ENCODE measurements at regions not wholly inside any gene's neighbourhood (a gene's known extent, or its start where the extent isn't known, plus 50 kb on each side); places are given as distances from the start of the nearest gene placed in this dataset.

DNA sequence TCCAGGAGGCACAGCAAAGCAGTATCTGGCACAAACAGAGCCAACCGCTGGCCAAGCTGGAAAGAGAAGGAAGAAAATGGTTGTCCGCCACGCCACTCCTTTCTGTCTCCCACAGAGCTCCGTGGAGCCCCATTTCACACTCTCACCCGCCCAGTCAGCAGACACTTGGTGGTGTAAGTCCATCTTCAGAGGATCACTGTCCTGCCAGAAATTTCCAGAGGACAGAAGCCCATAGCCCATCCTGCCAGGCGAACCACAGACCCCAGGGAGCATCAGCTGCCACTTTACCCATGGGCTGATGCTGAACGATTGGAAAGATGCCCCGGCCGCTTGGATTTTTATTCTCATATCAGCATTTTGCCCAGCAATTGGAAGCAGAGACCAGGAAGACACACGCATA, 144.7 kb upstream of the LYZL2 start:
- no peak for TF ChIP-seq POLR2AphosphoS5 (IDR thresholded peaks at IDR 0.05; ENCODE audit: low read depth)
- H3K27me3 ChIP-seq (ENCODE audit: insufficient read depth, poor library complexity, severe bottlenecking) = no peaks in the 10 kb centered on the region
- no peak overlapping the region for H3K4me3 ChIP-seq (replicated peaks; ENCODE audit: insufficient read depth, low read length)
- H3K27ac ChIP-seq (replicated peaks) = no peak overlapping the region
- DNase-seq (ENCODE audit: low read depth in 1 of 2, low spot score in 1 of 2) = no peak

DNA sequence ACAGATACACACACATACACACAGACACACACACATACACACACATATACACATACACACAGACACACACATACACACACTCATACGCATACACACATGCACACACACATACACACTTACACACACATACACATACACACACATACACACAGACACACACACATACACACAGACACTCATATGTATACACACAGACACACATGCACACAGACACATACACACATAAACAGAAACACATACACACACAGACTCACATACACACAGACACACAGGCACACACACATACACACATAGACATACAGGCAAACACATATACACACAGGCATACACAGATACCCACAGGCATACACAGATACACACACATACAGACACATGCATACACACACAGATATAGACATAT, 143.9 kb upstream of the LYZL2 start:
- H3K27me3 ChIP-seq (ENCODE audit: insufficient read depth, poor library complexity, severe bottlenecking) = no peaks in the 10 kb centered on the region
- no peak overlapping the region for H3K27ac ChIP-seq (replicated peaks)
- H3K4me3 ChIP-seq (replicated peaks; ENCODE audit: insufficient read depth, low read length) = no peak overlapping the region
- no peak for TF ChIP-seq SPI1 (IDR thresholded peaks at IDR 0.05; ENCODE audit: borderline replicate concordance, low read depth)
- no peak for TF ChIP-seq GABPA (IDR thresholded peaks at IDR 0.05; ENCODE audit: low read depth)
- TF ChIP-seq, protein P1, sequence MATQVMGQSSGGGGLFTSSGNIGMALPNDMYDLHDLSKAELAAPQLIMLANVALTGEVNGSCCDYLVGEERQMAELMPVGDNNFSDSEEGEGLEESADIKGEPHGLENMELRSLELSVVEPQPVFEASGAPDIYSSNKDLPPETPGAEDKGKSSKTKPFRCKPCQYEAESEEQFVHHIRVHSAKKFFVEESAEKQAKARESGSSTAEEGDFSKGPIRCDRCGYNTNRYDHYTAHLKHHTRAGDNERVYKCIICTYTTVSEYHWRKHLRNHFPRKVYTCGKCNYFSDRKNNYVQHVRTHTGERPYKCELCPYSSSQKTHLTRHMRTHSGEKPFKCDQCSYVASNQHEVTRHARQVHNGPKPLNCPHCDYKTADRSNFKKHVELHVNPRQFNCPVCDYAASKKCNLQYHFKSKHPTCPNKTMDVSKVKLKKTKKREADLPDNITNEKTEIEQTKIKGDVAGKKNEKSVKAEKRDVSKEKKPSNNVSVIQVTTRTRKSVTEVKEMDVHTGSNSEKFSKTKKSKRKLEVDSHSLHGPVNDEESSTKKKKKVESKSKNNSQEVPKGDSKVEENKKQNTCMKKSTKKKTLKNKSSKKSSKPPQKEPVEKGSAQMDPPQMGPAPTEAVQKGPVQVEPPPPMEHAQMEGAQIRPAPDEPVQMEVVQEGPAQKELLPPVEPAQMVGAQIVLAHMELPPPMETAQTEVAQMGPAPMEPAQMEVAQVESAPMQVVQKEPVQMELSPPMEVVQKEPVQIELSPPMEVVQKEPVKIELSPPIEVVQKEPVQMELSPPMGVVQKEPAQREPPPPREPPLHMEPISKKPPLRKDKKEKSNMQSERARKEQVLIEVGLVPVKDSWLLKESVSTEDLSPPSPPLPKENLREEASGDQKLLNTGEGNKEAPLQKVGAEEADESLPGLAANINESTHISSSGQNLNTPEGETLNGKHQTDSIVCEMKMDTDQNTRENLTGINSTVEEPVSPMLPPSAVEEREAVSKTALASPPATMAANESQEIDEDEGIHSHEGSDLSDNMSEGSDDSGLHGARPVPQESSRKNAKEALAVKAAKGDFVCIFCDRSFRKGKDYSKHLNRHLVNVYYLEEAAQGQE (IDR thresholded peaks at IDR 0.05; ENCODE audit: insufficient replicate concordance, low read depth) = no peak
- no peak for TF ChIP-seq POLR2AphosphoS5 (IDR thresholded peaks at IDR 0.05; ENCODE audit: low read depth)
- TF ChIP-seq, protein P2, sequence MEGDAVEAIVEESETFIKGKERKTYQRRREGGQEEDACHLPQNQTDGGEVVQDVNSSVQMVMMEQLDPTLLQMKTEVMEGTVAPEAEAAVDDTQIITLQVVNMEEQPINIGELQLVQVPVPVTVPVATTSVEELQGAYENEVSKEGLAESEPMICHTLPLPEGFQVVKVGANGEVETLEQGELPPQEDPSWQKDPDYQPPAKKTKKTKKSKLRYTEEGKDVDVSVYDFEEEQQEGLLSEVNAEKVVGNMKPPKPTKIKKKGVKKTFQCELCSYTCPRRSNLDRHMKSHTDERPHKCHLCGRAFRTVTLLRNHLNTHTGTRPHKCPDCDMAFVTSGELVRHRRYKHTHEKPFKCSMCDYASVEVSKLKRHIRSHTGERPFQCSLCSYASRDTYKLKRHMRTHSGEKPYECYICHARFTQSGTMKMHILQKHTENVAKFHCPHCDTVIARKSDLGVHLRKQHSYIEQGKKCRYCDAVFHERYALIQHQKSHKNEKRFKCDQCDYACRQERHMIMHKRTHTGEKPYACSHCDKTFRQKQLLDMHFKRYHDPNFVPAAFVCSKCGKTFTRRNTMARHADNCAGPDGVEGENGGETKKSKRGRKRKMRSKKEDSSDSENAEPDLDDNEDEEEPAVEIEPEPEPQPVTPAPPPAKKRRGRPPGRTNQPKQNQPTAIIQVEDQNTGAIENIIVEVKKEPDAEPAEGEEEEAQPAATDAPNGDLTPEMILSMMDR (IDR thresholded peaks at IDR 0.05; ENCODE audit: insufficient read depth, low read length) = no peak
- DNase-seq (ENCODE audit: low read depth in 1 of 2, low spot score in 1 of 2) = no peak

DNA sequence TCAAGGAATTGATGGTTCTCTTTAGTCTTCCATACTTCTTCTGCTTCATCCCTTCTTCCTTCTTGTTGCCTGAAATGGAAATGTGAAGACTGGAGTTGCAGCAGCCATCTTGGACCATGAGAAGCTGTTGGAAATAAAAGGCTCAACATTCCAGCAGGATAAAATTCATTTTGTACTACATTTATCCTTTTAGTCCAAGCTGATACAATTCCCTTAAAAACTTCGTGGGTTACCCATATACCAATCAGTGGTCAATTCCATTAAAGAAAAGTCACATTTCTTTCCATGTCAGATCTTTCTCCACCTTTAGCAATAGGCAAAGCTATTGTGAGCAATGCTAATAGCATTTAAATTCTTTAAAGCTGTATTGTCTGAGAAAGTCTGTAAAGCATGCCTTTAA, 141.3 kb upstream of the LYZL2 start:
- TF ChIP-seq, protein P2 (IDR thresholded peaks at IDR 0.05; ENCODE audit: insufficient read depth, low read length) = no peak
- TF ChIP-seq POLR2AphosphoS5 (IDR thresholded peaks at IDR 0.05; ENCODE audit: low read depth) (no peak), GABPA (IDR thresholded peaks at IDR 0.05; ENCODE audit: low read depth) (no peak), SPI1 (IDR thresholded peaks at IDR 0.05; ENCODE audit: borderline replicate concordance, low read depth) (no peak)
- TF ChIP-seq, protein P1 (IDR thresholded peaks at IDR 0.05; ENCODE audit: insufficient replicate concordance, low read depth) = no peak
- no peaks in the 10 kb centered on the region for H3K27me3 ChIP-seq (ENCODE audit: insufficient read depth, poor library complexity, severe bottlenecking)
- no peak overlapping the region for H3K27ac ChIP-seq (replicated peaks)
- DNase-seq (ENCODE audit: low read depth in 1 of 2, low spot score in 1 of 2) = no peak
- no peak overlapping the region for H3K4me3 ChIP-seq (replicated peaks; ENCODE audit: insufficient read depth, low read length)

DNA sequence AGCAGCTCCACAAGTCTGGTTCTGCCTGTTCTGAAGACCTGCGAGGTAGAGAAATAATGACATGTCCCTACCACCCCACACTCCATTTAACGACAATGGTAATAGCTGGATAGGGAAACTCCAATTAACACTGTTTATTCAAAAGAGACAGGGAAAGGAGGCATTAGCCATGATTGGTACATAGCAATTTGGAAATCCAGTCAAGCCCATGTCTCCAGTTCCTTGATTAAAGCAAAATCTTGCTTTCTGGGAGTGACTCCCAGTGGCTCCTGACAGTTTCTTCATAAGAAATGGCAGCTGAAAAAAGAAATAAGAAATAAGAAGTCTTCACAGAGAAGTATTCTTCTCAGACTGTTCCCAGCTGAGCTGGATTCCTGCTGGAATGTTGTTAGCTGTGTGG, 140.7 kb upstream of the LYZL2 start:
- Histone ChIP-seq H3K27ac (replicated peaks) (no peak overlapping the region), H3K4me3 (replicated peaks; ENCODE audit: insufficient read depth, low read length) (no peak overlapping the region), H3K27me3 (ENCODE audit: insufficient read depth, poor library complexity, severe bottlenecking) (no peaks in the 10 kb centered on the region)
- TF ChIP-seq SPI1 (IDR thresholded peaks at IDR 0.05; ENCODE audit: borderline replicate concordance, low read depth) (no peak), POLR2AphosphoS5 (IDR thresholded peaks at IDR 0.05; ENCODE audit: low read depth) (no peak), GABPA (IDR thresholded peaks at IDR 0.05; ENCODE audit: low read depth) (no peak)
- TF ChIP-seq, protein P1 (IDR thresholded peaks at IDR 0.05; ENCODE audit: insufficient replicate concordance, low read depth) = no peak
- TF ChIP-seq, protein P2 (IDR thresholded peaks at IDR 0.05; ENCODE audit: insufficient read depth, low read length) = no peak
- DNase-seq (ENCODE audit: low read depth in 1 of 2, low spot score in 1 of 2) = no peak

Measured in HL-60 (cell line).